ENCODE measurements at regions not wholly inside any gene's neighbourhood (a gene's known extent, or its start where the extent isn't known, plus 50 kb on each side); places are given as distances from the start of the nearest gene placed in this dataset.

- 93% methylated on average over 7 of the region's 7 CpGs for WGBS
- Histone ChIP-seq H3K4me1 (ENCODE audit: control insufficient read depth in 2 of 2, insufficient read depth in 2 of 2, low read length in 2 of 2) (no peaks in the 10 kb centered on the region), H3K27me3 (ENCODE audit: control insufficient read depth in 2 of 2, insufficient read depth in 1 of 2, low read length in 1 of 2) (no peaks in the 10 kb centered on the region), H3K9me3 (ENCODE audit: control insufficient read depth in 2 of 2, insufficient read depth in 1 of 2, low read length in 1 of 2) (no peaks in the 10 kb centered on the region), H3K36me3 (ENCODE audit: control insufficient read depth in 2 of 2, insufficient read depth in 2 of 2, low read length in 1 of 2) (no peaks in the 10 kb centered on the region), H3K27ac (ENCODE audit: low read depth in 1 of 2, low read length in 1 of 2) (no peak overlapping the region), H3K4me3 (ENCODE audit: low read length in 2 of 2) (no peak overlapping the region)
- DNase-seq (ENCODE audit: low read depth in 6 of 9, low spot score in 9 of 9): no peak
Observed at GRCh38 chr3:34387826-34388564, 589.6 kb downstream of the PDCD6IP start.

GRCh38 chr3:34388830-34389229 lies 590.4 kb downstream of the PDCD6IP start:
- Histone ChIP-seq H3K36me3 (ENCODE audit: control insufficient read depth in 2 of 2, insufficient read depth in 2 of 2, low read length in 1 of 2) (no peaks in the 10 kb centered on the region), H3K27me3 (ENCODE audit: control insufficient read depth in 2 of 2, insufficient read depth in 1 of 2, low read length in 1 of 2) (no peaks in the 10 kb centered on the region), H3K4me1 (ENCODE audit: control insufficient read depth in 2 of 2, insufficient read depth in 2 of 2, low read length in 2 of 2) (no peaks in the 10 kb centered on the region), H3K9me3 (ENCODE audit: control insufficient read depth in 2 of 2, insufficient read depth in 1 of 2, low read length in 1 of 2) (no peaks in the 10 kb centered on the region), H3K4me3 (ENCODE audit: low read length in 2 of 2) (no peak overlapping the region), H3K27ac (ENCODE audit: low read depth in 1 of 2, low read length in 1 of 2) (no peak overlapping the region)
- WGBS: 96% methylated on average over 2 of the region's 2 CpGs
- DNase-seq (ENCODE audit: low read depth in 6 of 9, low spot score in 9 of 9): no peak

GRCh38 chr3:34394978-34395748 lies 596.7 kb downstream of the PDCD6IP start:
- Histone ChIP-seq H3K36me3 (ENCODE audit: control insufficient read depth in 2 of 2, insufficient read depth in 2 of 2, low read length in 1 of 2) (no peaks in the 10 kb centered on the region), H3K4me1 (ENCODE audit: control insufficient read depth in 2 of 2, insufficient read depth in 2 of 2, low read length in 2 of 2) (no peaks in the 10 kb centered on the region), H3K9me3 (ENCODE audit: control insufficient read depth in 2 of 2, insufficient read depth in 1 of 2, low read length in 1 of 2) (peaks cover 0 to 9% of the 10 kb centered on the region in 2 donors), H3K27me3 (ENCODE audit: control insufficient read depth in 2 of 2, insufficient read depth in 1 of 2, low read length in 1 of 2) (no peaks in the 10 kb centered on the region), H3K27ac (ENCODE audit: low read depth in 1 of 2, low read length in 1 of 2) (no peak overlapping the region), H3K4me3 (ENCODE audit: low read length in 2 of 2) (no peak overlapping the region)
- DNase-seq (ENCODE audit: low read depth in 6 of 9, low spot score in 9 of 9): no peak
- 95% methylated on average over 2 of the region's 2 CpGs for WGBS

- Histone ChIP-seq H3K9me3 (ENCODE audit: control insufficient read depth in 2 of 2, insufficient read depth in 1 of 2, low read length in 1 of 2) (peaks cover 0 to 9% of the 10 kb centered on the region in 2 donors), H3K4me1 (ENCODE audit: control insufficient read depth in 2 of 2, insufficient read depth in 2 of 2, low read length in 2 of 2) (no peaks in the 10 kb centered on the region), H3K27ac (ENCODE audit: low read depth in 1 of 2, low read length in 1 of 2) (no peak overlapping the region), H3K27me3 (ENCODE audit: control insufficient read depth in 2 of 2, insufficient read depth in 1 of 2, low read length in 1 of 2) (no peaks in the 10 kb centered on the region), H3K36me3 (ENCODE audit: control insufficient read depth in 2 of 2, insufficient read depth in 2 of 2, low read length in 1 of 2) (no peaks in the 10 kb centered on the region), H3K4me3 (ENCODE audit: low read length in 2 of 2) (no peak overlapping the region)
- no peak for DNase-seq (ENCODE audit: low read depth in 6 of 9, low spot score in 9 of 9)
- WGBS: 89% methylated on average over 1 of the region's 1 CpG
Observed at GRCh38 chr3:34396288-34396687, 597.9 kb downstream of the PDCD6IP start.

- no peaks in the 10 kb centered on the region for H3K27me3 ChIP-seq (ENCODE audit: control insufficient read depth in 2 of 2, insufficient read depth in 1 of 2, low read length in 1 of 2)
- H3K4me1 ChIP-seq (ENCODE audit: control insufficient read depth in 2 of 2, insufficient read depth in 2 of 2, low read length in 2 of 2): no peaks in the 10 kb centered on the region
- H3K27ac ChIP-seq (ENCODE audit: low read depth in 1 of 2, low read length in 1 of 2): no peak overlapping the region
- DNase-seq (ENCODE audit: low read depth in 6 of 9, low spot score in 9 of 9): no peak
- no peaks in the 10 kb centered on the region for H3K36me3 ChIP-seq (ENCODE audit: control insufficient read depth in 2 of 2, insufficient read depth in 2 of 2, low read length in 1 of 2)
- H3K4me3 ChIP-seq (ENCODE audit: low read length in 2 of 2): no peak overlapping the region
- peaks cover 0 to 9% of the 10 kb centered on the region in 2 donors for H3K9me3 ChIP-seq (ENCODE audit: control insufficient read depth in 2 of 2, insufficient read depth in 1 of 2, low read length in 1 of 2)
Observed at GRCh38 chr3:34396956-34397355, 598.5 kb downstream of the PDCD6IP start.

GRCh38 chr3:34399401-34399800 lies 601.0 kb downstream of the PDCD6IP start:
- no peaks in the 10 kb centered on the region for H3K4me1 ChIP-seq (ENCODE audit: control insufficient read depth in 2 of 2, insufficient read depth in 2 of 2, low read length in 2 of 2)
- H3K27ac ChIP-seq (ENCODE audit: low read depth in 1 of 2, low read length in 1 of 2): no peak overlapping the region
- H3K9me3 ChIP-seq (ENCODE audit: control insufficient read depth in 2 of 2, insufficient read depth in 1 of 2, low read length in 1 of 2): peaks cover 0 to 9% of the 10 kb centered on the region in 2 donors
- H3K27me3 ChIP-seq (ENCODE audit: control insufficient read depth in 2 of 2, insufficient read depth in 1 of 2, low read length in 1 of 2): no peaks in the 10 kb centered on the region
- no peak overlapping the region for H3K4me3 ChIP-seq (ENCODE audit: low read length in 2 of 2)
- WGBS: 100% methylated on average over 1 of the region's 1 CpG
- H3K36me3 ChIP-seq (ENCODE audit: control insufficient read depth in 2 of 2, insufficient read depth in 2 of 2, low read length in 1 of 2): no peaks in the 10 kb centered on the region
- no peak for DNase-seq (ENCODE audit: low read depth in 6 of 9, low spot score in 9 of 9)

GRCh38 chr3:34405159-34405558 lies 606.7 kb downstream of the PDCD6IP start:
- Histone ChIP-seq H3K4me1 (ENCODE audit: control insufficient read depth in 2 of 2, insufficient read depth in 2 of 2, low read length in 2 of 2) (peaks cover 2 to 4% of the 10 kb centered on the region in 2 donors), H3K9me3 (ENCODE audit: control insufficient read depth in 2 of 2, insufficient read depth in 1 of 2, low read length in 1 of 2) (no peaks in the 10 kb centered on the region), H3K4me3 (ENCODE audit: low read length in 2 of 2) (no peak overlapping the region), H3K27ac (ENCODE audit: low read depth in 1 of 2, low read length in 1 of 2) (no peak overlapping the region), H3K27me3 (ENCODE audit: control insufficient read depth in 2 of 2, insufficient read depth in 1 of 2, low read length in 1 of 2) (no peaks in the 10 kb centered on the region), H3K36me3 (ENCODE audit: control insufficient read depth in 2 of 2, insufficient read depth in 2 of 2, low read length in 1 of 2) (no peaks in the 10 kb centered on the region)
- DNase-seq (ENCODE audit: low read depth in 6 of 9, low spot score in 9 of 9): no peak
- 92% methylated on average over 1 of the region's 1 CpG for WGBS

GRCh38 chr3:34407281-34407680 lies 608.9 kb downstream of the PDCD6IP start:
- Histone ChIP-seq H3K27ac (ENCODE audit: low read depth in 1 of 2, low read length in 1 of 2) (no peak overlapping the region), H3K4me3 (ENCODE audit: low read length in 2 of 2) (no peak overlapping the region), H3K36me3 (ENCODE audit: control insufficient read depth in 2 of 2, insufficient read depth in 2 of 2, low read length in 1 of 2) (no peaks in the 10 kb centered on the region), H3K27me3 (ENCODE audit: control insufficient read depth in 2 of 2, insufficient read depth in 1 of 2, low read length in 1 of 2) (no peaks in the 10 kb centered on the region), H3K9me3 (ENCODE audit: control insufficient read depth in 2 of 2, insufficient read depth in 1 of 2, low read length in 1 of 2) (no peaks in the 10 kb centered on the region), H3K4me1 (ENCODE audit: control insufficient read depth in 2 of 2, insufficient read depth in 2 of 2, low read length in 2 of 2) (peaks cover 2 to 4% of the 10 kb centered on the region in 2 donors)
- 77% methylated on average over 1 of the region's 1 CpG for WGBS
- DNase-seq (ENCODE audit: low read depth in 6 of 9, low spot score in 9 of 9): no peak

GRCh38 chr3:34408088-34408487 lies 609.7 kb downstream of the PDCD6IP start:
- WGBS: 59% methylated on average over 3 of the region's 3 CpGs
- Histone ChIP-seq H3K36me3 (ENCODE audit: control insufficient read depth in 2 of 2, insufficient read depth in 2 of 2, low read length in 1 of 2) (no peaks in the 10 kb centered on the region), H3K4me3 (ENCODE audit: low read length in 2 of 2) (no peak overlapping the region), H3K27me3 (ENCODE audit: control insufficient read depth in 2 of 2, insufficient read depth in 1 of 2, low read length in 1 of 2) (no peaks in the 10 kb centered on the region), H3K4me1 (ENCODE audit: control insufficient read depth in 2 of 2, insufficient read depth in 2 of 2, low read length in 2 of 2) (peaks cover 2 to 4% of the 10 kb centered on the region in 2 donors), H3K27ac (ENCODE audit: low read depth in 1 of 2, low read length in 1 of 2) (no peak overlapping the region), H3K9me3 (ENCODE audit: control insufficient read depth in 2 of 2, insufficient read depth in 1 of 2, low read length in 1 of 2) (no peaks in the 10 kb centered on the region)
- no peak for DNase-seq (ENCODE audit: low read depth in 6 of 9, low spot score in 9 of 9)
